Large intestine (tissue), 3 donors: ENCODE measurements at regions not wholly inside any gene's neighbourhood (a gene's known extent, or its start where the extent isn't known, plus 50 kb on each side); places are given as distances from the start of the nearest gene placed in this dataset.
"Not testable (repeated sequence)": the region's sequence is repeated elsewhere in the genome, so short reads cannot be mapped to it uniquely, and the experiment has no call there.

ENCODE experiments used
- DNase-seq, 2 donors: peaks; one replicate each; pipeline versions ENCODE4 v3.0.0 to v3.0.0-alpha.2; 2013
- H3K27ac ChIP-seq: one replicate; pipeline ENCODE4 v1.5.1; 2013; ENCODE audit warnings: low read length
- H3K27me3 ChIP-seq: 2 replicates; pipeline ENCODE4 v1.6.1; 2013; ENCODE audit warnings: low read length; ENCODE audit not compliant: control insufficient read depth, insufficient read depth
- H3K36me3 ChIP-seq: 2 replicates; pipeline ENCODE4 v1.6.1; 2013; ENCODE audit warnings: low read length; ENCODE audit not compliant: control insufficient read depth, insufficient read depth
- H3K4me1 ChIP-seq: one replicate; pipeline ENCODE4 v1.6.1; 2013; ENCODE audit warnings: low read length; ENCODE audit not compliant: control insufficient read depth, insufficient read depth
- H3K4me3 ChIP-seq: one replicate; pipeline ENCODE4 v1.5.1; 2013; ENCODE audit warnings: low read length
- H3K9me3 ChIP-seq: one replicate; pipeline ENCODE4 v1.6.1; 2013; ENCODE audit warnings: mild to moderate bottlenecking, low read depth, low read length, moderate library complexity; ENCODE audit not compliant: control insufficient read depth
- WGBS: methylation state at CpG from one replicate; pipeline ENCODE4 v1.1.5; 2013; ENCODE audit warnings: low lambda C conversion rate; ENCODE audit not compliant: insufficient coverage; 5-methylcytosine and 5-hydroxymethylcytosine counted together

- no peaks in the 10 kb centered on the region for H3K9me3 ChIP-seq
- H3K4me1 ChIP-seq, result no peaks in the 10 kb centered on the region
- no peak overlapping the region for H3K4me3 ChIP-seq
- H3K36me3 ChIP-seq, result no peaks in the 10 kb centered on the region
- no peak for DNase-seq
- H3K27ac ChIP-seq, result no peak overlapping the region
- no peaks in the 10 kb centered on the region for H3K27me3 ChIP-seq
These were observed 224.0 kb downstream of the FAM47A start for GRCh38 chrX:33908074-33908473.

- Histone ChIP-seq H3K27me3 (no peaks in the 10 kb centered on the region), H3K9me3 (no peaks in the 10 kb centered on the region), H3K36me3 (no peaks in the 10 kb centered on the region), H3K4me1 (no peaks in the 10 kb centered on the region), H3K27ac (no peak overlapping the region), H3K4me3 (no peak overlapping the region)
- no CpG with 5 or more reads among the region's 2 CpGs for WGBS
- DNase-seq, result no peak
These were observed 225.1 kb downstream of the FAM47A start for GRCh38 chrX:33906971-33907370.

GRCh38 chrX:33892670-33893069 lies 239.4 kb downstream of the FAM47A start:
- H3K27me3 ChIP-seq, result no peaks in the 10 kb centered on the region
- no CpG with 5 or more reads among the region's 2 CpGs for WGBS
- H3K36me3 ChIP-seq, result no peaks in the 10 kb centered on the region
- H3K9me3 ChIP-seq, result no peaks in the 10 kb centered on the region
- no peaks in the 10 kb centered on the region for H3K4me1 ChIP-seq
- no peak for DNase-seq
- no peak overlapping the region for H3K4me3 ChIP-seq
- H3K27ac ChIP-seq, result no peak overlapping the region

- Histone ChIP-seq H3K4me3 (no peak overlapping the region), H3K36me3 (no peaks in the 10 kb centered on the region), H3K9me3 (no peaks in the 10 kb centered on the region), H3K27ac (no peak overlapping the region), H3K27me3 (no peaks in the 10 kb centered on the region), H3K4me1 (no peaks in the 10 kb centered on the region)
- DNase-seq, result no peak
These were observed 276.9 kb downstream of the FAM47A start for GRCh38 chrX:33855251-33855650.

- not testable (repeated sequence) for DNase-seq, H3K4me3 ChIP-seq, H3K27me3 ChIP-seq, H3K4me1 ChIP-seq, H3K27ac ChIP-seq, H3K9me3 ChIP-seq, H3K36me3 ChIP-seq
- no CpG with 5 or more reads among the region's 4 CpGs for WGBS
These were observed 280.0 kb downstream of the FAM47A start for GRCh38 chrX:33852146-33852545.

GRCh38 chrX:33840176-33840575 lies 291.9 kb downstream of the FAM47A start:
- DNase-seq, result no peak

GRCh38 chrX:33831211-33831610 lies 300.9 kb downstream of the FAM47A start:
- no peak for DNase-seq
- no CpG with 5 or more reads among the region's 2 CpGs for WGBS
- H3K36me3 ChIP-seq, result no peaks in the 10 kb centered on the region
- no peak overlapping the region for H3K27ac ChIP-seq
- H3K4me3 ChIP-seq, result no peak overlapping the region
- no peaks in the 10 kb centered on the region for H3K4me1 ChIP-seq
- H3K9me3 ChIP-seq, result no peaks in the 10 kb centered on the region
- H3K27me3 ChIP-seq, result no peaks in the 10 kb centered on the region

More at GRCh38 chrX:33840176-33840575, 291.9 kb downstream of the FAM47A start:
- no peaks in the 10 kb centered on the region for H3K36me3 ChIP-seq
- H3K27me3 ChIP-seq, result no peaks in the 10 kb centered on the region
- H3K27ac ChIP-seq, result no peak overlapping the region
- WGBS, result no CpG with 5 or more reads among the region's 1 CpG
- no peaks in the 10 kb centered on the region for H3K9me3 ChIP-seq
- H3K4me1 ChIP-seq, result no peaks in the 10 kb centered on the region
- H3K4me3 ChIP-seq, result no peak overlapping the region

- H3K4me3 ChIP-seq, result no peak overlapping the region
- no peaks in the 10 kb centered on the region for H3K9me3 ChIP-seq
- no CpG with 5 or more reads among the region's 7 CpGs for WGBS
- H3K36me3 ChIP-seq, result no peaks in the 10 kb centered on the region
- DNase-seq, result no peak
- no peaks in the 10 kb centered on the region for H3K4me1 ChIP-seq
- no peaks in the 10 kb centered on the region for H3K27me3 ChIP-seq
- H3K27ac ChIP-seq, result no peak overlapping the region
These were observed 314.8 kb downstream of the FAM47A start for GRCh38 chrX:33817266-33817665.

GRCh38 chrX:33808636-33809035 lies 323.5 kb downstream of the FAM47A start:
- no peak for DNase-seq
- no peaks in the 10 kb centered on the region for H3K9me3 ChIP-seq
- no peaks in the 10 kb centered on the region for H3K27me3 ChIP-seq
- no peak overlapping the region for H3K27ac ChIP-seq
- no peaks in the 10 kb centered on the region for H3K4me1 ChIP-seq
- no peak overlapping the region for H3K4me3 ChIP-seq
- no peaks in the 10 kb centered on the region for H3K36me3 ChIP-seq
- WGBS, result no CpG with 5 or more reads among the region's 5 CpGs

GRCh38 chrX:33784548-33784947 lies 347.6 kb downstream of the FAM47A start:
- Histone ChIP-seq H3K9me3 (no peaks in the 10 kb centered on the region), H3K27ac (no peak overlapping the region), H3K36me3 (no peaks in the 10 kb centered on the region), H3K4me3 (no peak overlapping the region), H3K27me3 (no peaks in the 10 kb centered on the region), H3K4me1 (no peaks in the 10 kb centered on the region)
- DNase-seq, result no peak

GRCh38 chrX:33741807-33742206 lies 390.3 kb downstream of the FAM47A start:
- Histone ChIP-seq H3K9me3 (no peaks in the 10 kb centered on the region), H3K4me1 (no peaks in the 10 kb centered on the region), H3K36me3 (no peaks in the 10 kb centered on the region), H3K27me3 (no peaks in the 10 kb centered on the region), H3K27ac (no peak overlapping the region), H3K4me3 (no peak overlapping the region)
- no CpG with 5 or more reads among the region's 11 CpGs for WGBS
- no peak for DNase-seq
